CD4-positive, alpha-beta T cell (primary cell): ENCODE measurements at regions not wholly inside any gene's neighbourhood (a gene's known extent, or its start where the extent isn't known, plus 50 kb on each side); places are given as distances from the start of the nearest gene placed in this dataset.

Experiments
- ATAC-seq: fragments of 200-7000 bp; cut with Tn5 transposase; one replicate; pipeline ENCODE4 v1.10.0; 2022; ENCODE audit warnings: mild to moderate bottlenecking; ENCODE audit not compliant: poor library complexity
- CTCF ChIA-PET: fragments of 350-600 bp; sonication (Branson Sonifier 250); formaldehyde crosslinking; loops from one replicate; lab custom pipeline; 2021; ENCODE audit warnings: antibody characterized with exemption, inconsistent platforms; lab: Charles Lee
- POLR2A ChIA-PET: fragments of 350-600 bp; sonication (Branson Sonifier 250); formaldehyde crosslinking; loops from one replicate; lab custom pipeline; 2021; ENCODE audit warnings: antibody characterized with exemption, inconsistent platforms; lab: Charles Lee
- DNase-seq, 14 experiments: peaks; one replicate each; pipeline ENCODE4 v3.0.0-alpha.2; 2013 to 2020; ENCODE audit warnings: mixed read lengths in 2 of 14
- H3K27ac ChIP-seq, 2 donors: one replicate each; pipeline versions ENCODE4 v1.5.1 to v1.7.0; 2013; ENCODE audit warnings: low read length in 2 of 2, low read depth in 1 of 2, mild to moderate bottlenecking in 1 of 2
- H3K27me3 ChIP-seq, 2 experiments: 1 replicate in 1 of 2; 2 replicates in 1 of 2; pipeline versions ENCODE4 v1.6.1 to v1.7.0; 2013; ENCODE audit warnings: low read length in 2 of 2, control low read depth in 1 of 2, mild to moderate bottlenecking in 1 of 2, moderate library complexity in 1 of 2; ENCODE audit not compliant: insufficient read depth in 2 of 2, control insufficient read depth in 1 of 2
- H3K36me3 ChIP-seq: one replicate; pipeline ENCODE4 v1.6.1; 2013; ENCODE audit warnings: low read length, control low read depth; ENCODE audit not compliant: insufficient read depth
- H3K4me1 ChIP-seq: one replicate; pipeline ENCODE4 v1.6.1; 2013; ENCODE audit warnings: low read length, control low read depth; ENCODE audit not compliant: insufficient read depth
- H3K4me3 ChIP-seq: one replicate; pipeline ENCODE4 v1.5.1; 2013; ENCODE audit warnings: mild to moderate bottlenecking, low read length, moderate library complexity
- H3K9me3 ChIP-seq, 2 experiments: 1 replicate in 1 of 2; 2 replicates in 1 of 2; pipeline versions ENCODE4 v1.6.1 to v1.7.0; 2013; ENCODE audit warnings: low read length in 2 of 2, mild to moderate bottlenecking in 2 of 2, control low read depth in 1 of 2, moderate library complexity in 1 of 2; ENCODE audit not compliant: control insufficient read depth in 1 of 2, insufficient read depth in 1 of 2
- H3K27ac Mint-ChIP-seq: one replicate; pipeline ENCODE4 v1.8.0; 2020; ENCODE audit warnings: mixed read lengths
- H3K27me3 Mint-ChIP-seq: one replicate; pipeline ENCODE4 v1.8.0; 2021; ENCODE audit warnings: mixed read lengths
- H3K36me3 Mint-ChIP-seq: one replicate; pipeline ENCODE4 v1.8.0; 2021; ENCODE audit warnings: low read depth, mixed read lengths
- H3K4me1 Mint-ChIP-seq: one replicate; pipeline ENCODE4 v1.8.0; 2021; ENCODE audit warnings: low read depth, mixed read lengths
- H3K4me3 Mint-ChIP-seq: one replicate; pipeline ENCODE4 v1.8.0; 2020; ENCODE audit warnings: mild to moderate bottlenecking, mixed read lengths
- H3K9me3 Mint-ChIP-seq: one replicate; pipeline ENCODE4 v1.8.0; 2020; ENCODE audit warnings: mixed read lengths
- intact Hi-C, 2 experiments: fragments of 100-400 bp; cut with DNase I in 1 of 2; cut with micrococcal nuclease in 1 of 2; formaldehyde crosslinking; loops; one replicate each; pipeline versions ENCODE4 v1.15.1 to v1.9.0; 2023 to 2025; cut with DNase I, micrococcal nuclease
- TF ChIP-seq, protein P1 (sequence below): fragments of 200-600 bp; IDR thresholded peaks from one replicate; pipeline ENCODE4 v1.8.0; 2022; ENCODE audit warnings: antibody characterized with exemption, mild to moderate bottlenecking

DNA sequence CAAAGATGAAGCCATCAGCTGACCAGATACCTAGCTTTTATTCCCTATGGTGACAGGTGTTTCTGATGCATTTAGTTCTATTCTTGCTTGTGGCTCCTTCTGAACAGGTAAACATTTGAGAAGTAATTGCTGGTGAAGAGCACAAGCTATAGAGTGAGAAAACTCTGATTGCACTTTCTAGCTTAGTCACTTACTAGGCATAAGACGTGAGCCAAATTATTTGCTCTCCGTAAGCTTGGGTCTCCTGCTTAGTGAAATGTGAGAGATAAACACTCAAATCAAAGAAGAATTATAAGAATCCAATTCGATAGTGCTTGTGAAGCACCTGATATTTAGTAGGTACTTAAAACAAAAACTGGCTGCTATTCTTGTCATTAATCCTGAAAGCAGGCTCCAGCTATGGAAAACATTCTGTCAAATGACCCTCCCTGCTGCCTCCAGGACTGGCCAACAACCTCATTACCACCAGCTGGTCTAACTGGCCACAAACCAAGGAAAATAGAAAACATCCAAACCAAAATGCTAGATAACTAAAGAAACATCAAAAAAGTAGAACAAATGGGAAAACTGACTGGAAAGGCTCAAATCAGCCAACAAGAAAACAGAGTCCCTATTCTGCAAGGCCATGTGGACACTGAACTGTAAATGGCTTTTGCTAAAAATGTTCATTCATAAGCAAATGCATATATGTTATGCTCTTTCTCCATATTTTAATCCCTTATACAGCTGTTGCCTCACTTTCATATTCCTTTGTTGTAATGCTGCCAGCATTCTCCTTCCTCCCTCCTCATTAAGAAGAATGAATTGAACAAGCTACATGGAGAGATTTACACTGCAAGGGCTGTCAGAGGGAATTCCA is 616.1 kb downstream of the DTWD2 start:
- Mint-ChIP-seq H3K4me3 (no peak overlapping the region), H3K4me1 (no peaks in the 10 kb centered on the region), H3K27me3 (no peaks in the 10 kb centered on the region), H3K27ac (no peak overlapping the region), H3K36me3 (no peaks in the 10 kb centered on the region), H3K9me3 (no peaks in the 10 kb centered on the region)
- POLR2A ChIA-PET = no interaction called here
- ATAC-seq = no peak
- TF ChIP-seq, protein P1, sequence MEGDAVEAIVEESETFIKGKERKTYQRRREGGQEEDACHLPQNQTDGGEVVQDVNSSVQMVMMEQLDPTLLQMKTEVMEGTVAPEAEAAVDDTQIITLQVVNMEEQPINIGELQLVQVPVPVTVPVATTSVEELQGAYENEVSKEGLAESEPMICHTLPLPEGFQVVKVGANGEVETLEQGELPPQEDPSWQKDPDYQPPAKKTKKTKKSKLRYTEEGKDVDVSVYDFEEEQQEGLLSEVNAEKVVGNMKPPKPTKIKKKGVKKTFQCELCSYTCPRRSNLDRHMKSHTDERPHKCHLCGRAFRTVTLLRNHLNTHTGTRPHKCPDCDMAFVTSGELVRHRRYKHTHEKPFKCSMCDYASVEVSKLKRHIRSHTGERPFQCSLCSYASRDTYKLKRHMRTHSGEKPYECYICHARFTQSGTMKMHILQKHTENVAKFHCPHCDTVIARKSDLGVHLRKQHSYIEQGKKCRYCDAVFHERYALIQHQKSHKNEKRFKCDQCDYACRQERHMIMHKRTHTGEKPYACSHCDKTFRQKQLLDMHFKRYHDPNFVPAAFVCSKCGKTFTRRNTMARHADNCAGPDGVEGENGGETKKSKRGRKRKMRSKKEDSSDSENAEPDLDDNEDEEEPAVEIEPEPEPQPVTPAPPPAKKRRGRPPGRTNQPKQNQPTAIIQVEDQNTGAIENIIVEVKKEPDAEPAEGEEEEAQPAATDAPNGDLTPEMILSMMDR = no peak
- Histone ChIP-seq H3K36me3 (no peaks in the 10 kb centered on the region), H3K4me1 (no peaks in the 10 kb centered on the region), H3K27me3 (no peaks in the 10 kb centered on the region), H3K4me3 (no peak overlapping the region), H3K9me3 (peaks cover 0 to 6% of the 10 kb centered on the region in 2 experiments), H3K27ac (no peak overlapping the region)
- no peak for DNase-seq
- intact Hi-C loops = no loop called here
- CTCF ChIA-PET = no interaction called here

DNA sequence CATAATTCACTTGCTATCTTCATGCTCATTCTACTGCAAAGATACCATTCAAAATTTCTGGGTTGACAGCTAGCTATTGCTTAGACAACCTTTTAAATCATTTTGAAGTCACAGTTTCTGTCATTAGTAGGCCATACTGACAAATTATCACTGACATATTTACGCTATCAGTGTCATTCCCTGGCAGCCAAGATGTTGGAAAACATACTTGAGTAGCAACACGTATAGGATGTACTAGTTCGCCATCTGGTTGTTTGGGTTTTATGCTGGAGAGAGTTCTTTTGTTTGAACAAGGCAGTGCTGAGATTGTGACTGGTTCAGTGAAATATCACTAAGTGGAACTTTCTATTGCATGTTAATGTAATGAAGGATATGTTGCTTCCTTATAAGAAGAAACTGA is 621.9 kb downstream of the DTWD2 start:
- H3K4me1 Mint-ChIP-seq = no peaks in the 10 kb centered on the region
- ChIA-PET POLR2A (no interaction called here), CTCF (no interaction called here)
- Histone ChIP-seq H3K9me3 (peaks cover 0 to under 1% of the 10 kb centered on the region in 2 experiments), H3K27me3 (no peaks in the 10 kb centered on the region), H3K4me1 (no peaks in the 10 kb centered on the region), H3K27ac (no peak overlapping the region), H3K36me3 (no peaks in the 10 kb centered on the region), H3K4me3 (no peak overlapping the region)
- intact Hi-C loops = no loop called here
- TF ChIP-seq, protein P1 = no peak
- peaks cover 5% of the 10 kb centered on the region for H3K9me3 Mint-ChIP-seq
- H3K36me3 Mint-ChIP-seq = no peaks in the 10 kb centered on the region
- no peak overlapping the region for H3K27ac Mint-ChIP-seq
- DNase-seq (no peak), ATAC-seq (no peak)
- no peaks in the 10 kb centered on the region for H3K27me3 Mint-ChIP-seq
- H3K4me3 Mint-ChIP-seq = no peak overlapping the region

DNA sequence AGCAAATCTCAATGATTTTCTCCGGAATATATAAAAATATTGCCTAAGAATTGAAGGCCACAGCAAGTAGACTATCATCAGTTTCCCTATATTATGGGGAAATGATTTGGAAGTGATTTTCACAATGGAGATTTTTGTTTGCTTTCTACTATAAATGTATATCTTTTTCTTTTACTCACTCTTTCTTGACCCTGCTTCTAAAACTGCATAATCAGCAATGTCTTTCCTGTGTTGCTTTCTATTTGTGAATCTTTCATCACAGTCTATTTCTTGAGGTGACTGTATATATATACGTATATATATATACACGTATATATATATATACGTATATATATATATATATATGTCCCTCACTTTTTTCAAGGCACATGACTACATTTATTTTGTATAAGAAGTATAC is 622.6 kb downstream of the DTWD2 start:
- TF ChIP-seq, protein P1 = no peak
- Mint-ChIP-seq H3K4me3 (no peak overlapping the region), H3K27me3 (no peaks in the 10 kb centered on the region), H3K36me3 (no peaks in the 10 kb centered on the region), H3K9me3 (peaks cover 5% of the 10 kb centered on the region), H3K4me1 (no peaks in the 10 kb centered on the region), H3K27ac (no peak overlapping the region)
- Histone ChIP-seq H3K27me3 (no peaks in the 10 kb centered on the region), H3K4me3 (no peak overlapping the region), H3K9me3 (peaks cover 0 to 3% of the 10 kb centered on the region in 2 experiments), H3K4me1 (no peaks in the 10 kb centered on the region), H3K36me3 (no peaks in the 10 kb centered on the region), H3K27ac (no peak overlapping the region)
- POLR2A ChIA-PET = no interaction called here
- CTCF ChIA-PET = no interaction called here
- intact Hi-C loops = no loop called here
- ATAC-seq = no peak
- DNase-seq = no peak
